ENCODE measurements at regions not wholly inside any gene's neighbourhood (a gene's known extent, or its start where the extent isn't known, plus 50 kb on each side); places are given as distances from the start of the nearest gene placed in this dataset.

DNA sequence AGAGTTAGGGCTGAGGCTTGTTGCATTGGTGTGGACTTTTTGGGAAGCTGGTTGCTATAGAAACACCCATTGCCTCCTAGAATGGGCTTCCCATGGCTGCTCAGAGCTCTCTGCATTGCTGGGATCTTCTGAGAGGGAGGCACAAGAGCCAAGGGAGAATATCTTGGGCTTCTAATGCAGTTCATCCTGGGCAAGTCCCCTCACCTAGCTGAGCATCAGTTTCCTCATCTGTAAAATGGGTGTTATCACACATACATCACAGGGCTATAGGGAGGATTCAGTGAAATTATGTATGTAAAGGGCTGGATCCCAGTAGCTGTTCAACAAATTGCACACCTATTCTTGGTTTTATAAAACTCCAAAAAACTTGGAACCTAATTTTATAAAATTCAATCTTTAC lies 106.1 kb upstream of the ALDH1B1 start:
- TF ChIP-seq ASH2L (IDR thresholded peaks at IDR 0.05; ENCODE audit: insufficient read length, low read depth, low read length) (no peak), FOXK2 (IDR thresholded peaks at IDR 0.05) (no peak)
- TF ChIP-seq, protein P1, sequence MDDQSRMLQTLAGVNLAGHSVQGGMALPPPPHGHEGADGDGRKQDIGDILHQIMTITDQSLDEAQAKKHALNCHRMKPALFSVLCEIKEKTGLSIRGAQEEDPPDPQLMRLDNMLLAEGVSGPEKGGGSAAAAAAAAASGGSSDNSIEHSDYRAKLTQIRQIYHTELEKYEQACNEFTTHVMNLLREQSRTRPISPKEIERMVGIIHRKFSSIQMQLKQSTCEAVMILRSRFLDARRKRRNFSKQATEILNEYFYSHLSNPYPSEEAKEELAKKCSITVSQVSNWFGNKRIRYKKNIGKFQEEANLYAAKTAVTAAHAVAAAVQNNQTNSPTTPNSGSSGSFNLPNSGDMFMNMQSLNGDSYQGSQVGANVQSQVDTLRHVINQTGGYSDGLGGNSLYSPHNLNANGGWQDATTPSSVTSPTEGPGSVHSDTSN (CRISPR knock-in tag; IDR thresholded peaks at IDR 0.05; ENCODE audit: borderline replicate concordance) = no peak
- TF ChIP-seq, protein P2, sequence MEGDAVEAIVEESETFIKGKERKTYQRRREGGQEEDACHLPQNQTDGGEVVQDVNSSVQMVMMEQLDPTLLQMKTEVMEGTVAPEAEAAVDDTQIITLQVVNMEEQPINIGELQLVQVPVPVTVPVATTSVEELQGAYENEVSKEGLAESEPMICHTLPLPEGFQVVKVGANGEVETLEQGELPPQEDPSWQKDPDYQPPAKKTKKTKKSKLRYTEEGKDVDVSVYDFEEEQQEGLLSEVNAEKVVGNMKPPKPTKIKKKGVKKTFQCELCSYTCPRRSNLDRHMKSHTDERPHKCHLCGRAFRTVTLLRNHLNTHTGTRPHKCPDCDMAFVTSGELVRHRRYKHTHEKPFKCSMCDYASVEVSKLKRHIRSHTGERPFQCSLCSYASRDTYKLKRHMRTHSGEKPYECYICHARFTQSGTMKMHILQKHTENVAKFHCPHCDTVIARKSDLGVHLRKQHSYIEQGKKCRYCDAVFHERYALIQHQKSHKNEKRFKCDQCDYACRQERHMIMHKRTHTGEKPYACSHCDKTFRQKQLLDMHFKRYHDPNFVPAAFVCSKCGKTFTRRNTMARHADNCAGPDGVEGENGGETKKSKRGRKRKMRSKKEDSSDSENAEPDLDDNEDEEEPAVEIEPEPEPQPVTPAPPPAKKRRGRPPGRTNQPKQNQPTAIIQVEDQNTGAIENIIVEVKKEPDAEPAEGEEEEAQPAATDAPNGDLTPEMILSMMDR (CRISPR knock-in tag; IDR thresholded peaks at IDR 0.05) = no peak
- TF ChIP-seq, protein P3, sequence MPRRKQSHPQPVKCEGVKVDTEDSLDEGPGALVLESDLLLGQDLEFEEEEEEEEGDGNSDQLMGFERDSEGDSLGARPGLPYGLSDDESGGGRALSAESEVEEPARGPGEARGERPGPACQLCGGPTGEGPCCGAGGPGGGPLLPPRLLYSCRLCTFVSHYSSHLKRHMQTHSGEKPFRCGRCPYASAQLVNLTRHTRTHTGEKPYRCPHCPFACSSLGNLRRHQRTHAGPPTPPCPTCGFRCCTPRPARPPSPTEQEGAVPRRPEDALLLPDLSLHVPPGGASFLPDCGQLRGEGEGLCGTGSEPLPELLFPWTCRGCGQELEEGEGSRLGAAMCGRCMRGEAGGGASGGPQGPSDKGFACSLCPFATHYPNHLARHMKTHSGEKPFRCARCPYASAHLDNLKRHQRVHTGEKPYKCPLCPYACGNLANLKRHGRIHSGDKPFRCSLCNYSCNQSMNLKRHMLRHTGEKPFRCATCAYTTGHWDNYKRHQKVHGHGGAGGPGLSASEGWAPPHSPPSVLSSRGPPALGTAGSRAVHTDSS (CRISPR knock-in tag; conservative IDR thresholded peaks at IDR 0.05) = no peak
- TF ChIP-seq, protein P4, sequence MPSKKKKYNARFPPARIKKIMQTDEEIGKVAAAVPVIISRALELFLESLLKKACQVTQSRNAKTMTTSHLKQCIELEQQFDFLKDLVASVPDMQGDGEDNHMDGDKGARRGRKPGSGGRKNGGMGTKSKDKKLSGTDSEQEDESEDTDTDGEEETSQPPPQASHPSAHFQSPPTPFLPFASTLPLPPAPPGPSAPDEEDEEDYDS (CRISPR knock-in tag; IDR thresholded peaks at IDR 0.05) = no peak
